SK-N-SH (cell line): ENCODE measurements at regions not wholly inside any gene's neighbourhood (a gene's known extent, or its start where the extent isn't known, plus 50 kb on each side); places are given as distances from the start of the nearest gene placed in this dataset.

ENCODE experiments used
- CTCF ChIA-PET: fragments of 300-600, 350-600 bp; formaldehyde crosslinking; extraction: SDS; loops from one replicate; lab custom pipeline; 2021; lab: Yijun Ruan, JAX
- POLR2A ChIA-PET: fragments of 350-600 bp; sonication (Branson Sonifier 250); formaldehyde crosslinking; extraction: SDS; loops from one replicate; lab custom pipeline; 2020; ENCODE audit warnings: antibody characterized with exemption, inconsistent platforms; lab: Yijun Ruan, JAX
- DNase-seq: peaks from one replicate; pipeline ENCODE4 v3.0.0; 2012
- H2AFZ ChIP-seq: fragments of 200-600 bp; sonication (generic); 2 replicates; pipeline ENCODE4 v1.8.1; 2016; ENCODE audit warnings: antibody characterized with exemption, mild to moderate bottlenecking, low read depth
- H3F3A ChIP-seq: fragments of 200-600 bp; sonication (generic); replicated peaks from 2 replicates; pipeline ENCODE3; 2016; ENCODE audit warnings: antibody characterized with exemption, mild to moderate bottlenecking; ENCODE audit not compliant: insufficient read depth
- H3K27ac ChIP-seq, 2 experiments: fragments of 200-500 bp in 1 of 2; fragments of 200-600 bp in 1 of 2; sonication (Bioruptor generic) in 1 of 2; sonication (generic), shearing (Covaris generic) in 1 of 2; 2 replicates each; pipeline versions ENCODE4 v1.5.1 to v1.6.1; 2014 to 2016; ENCODE audit warnings: low read depth in 2 of 2, inconsistent platforms in 1 of 2, low read length in 1 of 2, mild to moderate bottlenecking in 1 of 2, mixed read lengths in 1 of 2
- H3K27me3 ChIP-seq: fragments of 200-600 bp; sonication (generic), shearing (Covaris generic); 2 replicates; pipeline ENCODE4 v1.6.1; 2016; ENCODE audit warnings: mixed run types; ENCODE audit not compliant: insufficient read depth
- H3K36me3 ChIP-seq, 2 experiments: fragments of 200-500 bp in 1 of 2; fragments of 200-600 bp in 1 of 2; sonication (Bioruptor generic) in 1 of 2; sonication (generic) in 1 of 2; replicated peaks in 1 of 2; 2 replicates each; pipeline versions ENCODE3 to v1.5.1; 2014 to 2016; ENCODE audit warnings: low read length in 1 of 2, mild to moderate bottlenecking in 1 of 2; ENCODE audit not compliant: insufficient read depth in 2 of 2, control insufficient read depth in 1 of 2
- H3K4me1 ChIP-seq, 2 experiments: fragments of 200-500 bp in 1 of 2; fragments of 200-600 bp in 1 of 2; sonication (Bioruptor generic) in 1 of 2; sonication (generic), shearing (Covaris generic) in 1 of 2; 2 replicates each; pipeline versions ENCODE4 v1.5.1 to v1.6.1; 2014 to 2016; ENCODE audit warnings: low read depth in 1 of 2, low read length in 1 of 2, mixed run types in 1 of 2; ENCODE audit not compliant: insufficient read depth in 2 of 2, control insufficient read depth in 1 of 2
- H3K4me2 ChIP-seq: fragments of 200-600 bp; sonication (generic), shearing (Covaris generic); 2 replicates; pipeline ENCODE4 v1.6.1; 2017; ENCODE audit warnings: mixed run types
- H3K4me3 ChIP-seq, 2 experiments: fragments of 200-500 bp in 1 of 2; fragments of 200-600 bp in 1 of 2; sonication (Bioruptor generic) in 1 of 2; sonication (generic), shearing (Covaris generic) in 1 of 2; 2 replicates each; pipeline versions ENCODE4 v1.5.1 to v1.8.1; 2014 to 2016; ENCODE audit warnings: low read depth in 2 of 2, inconsistent platforms in 1 of 2, low read length in 1 of 2, mild to moderate bottlenecking in 1 of 2, mixed read lengths in 1 of 2, moderate library complexity in 1 of 2
- H3K79me2 ChIP-seq: fragments of 200-600 bp; sonication (generic); 2 replicates; pipeline ENCODE4 v1.8.1; 2017; ENCODE audit warnings: mild to moderate bottlenecking; ENCODE audit not compliant: insufficient read depth
- H3K9ac ChIP-seq: fragments of 200-600 bp; sonication (generic); 2 replicates; pipeline ENCODE4 v1.6.1; 2017; ENCODE audit warnings: mixed run types
- H3K9me2 ChIP-seq: fragments of 200-600 bp; sonication (generic); 2 replicates; pipeline ENCODE4 v1.6.1; 2017; ENCODE audit warnings: mixed run types
- H3K9me3 ChIP-seq: fragments of 200-600 bp; sonication (generic); 2 replicates; pipeline ENCODE4 v1.6.1; 2017; ENCODE audit warnings: mixed run types, mild to moderate bottlenecking, moderate library complexity
- H4K20me1 ChIP-seq: fragments of 200-600 bp; sonication (generic); 2 replicates; pipeline ENCODE4 v1.6.1; 2017; ENCODE audit warnings: mild to moderate bottlenecking, mixed run types; ENCODE audit not compliant: insufficient read depth
- FOXJ3 ChIP-seq: sonication (generic); formaldehyde crosslinking; IDR thresholded peaks from 2 replicates; pipeline ENCODE4 v1.5.1; 2020; ENCODE audit warnings: mild to moderate bottlenecking, missing genetic modification reagents
- GABPA ChIP-seq: IDR thresholded peaks from 2 replicates; pipeline ENCODE4 v1.4.0; 2012; ENCODE audit warnings: low read depth, mild to moderate bottlenecking
- GATA2 ChIP-seq: sonication (generic); formaldehyde crosslinking; IDR thresholded peaks from 2 replicates; pipeline ENCODE4 v1.5.0; 2020; ENCODE audit warnings: mild to moderate bottlenecking, missing genetic modification reagents
- MXI1 ChIP-seq: IDR thresholded peaks from 2 replicates; pipeline ENCODE4 v1.6.1; 2012; ENCODE audit warnings: mild to moderate bottlenecking, low read depth, low read length, improper control_type of control experiment
- NRF1 ChIP-seq: IDR thresholded peaks from 2 replicates; pipeline ENCODE4 v1.6.1; 2012; ENCODE audit warnings: low read depth, mild to moderate bottlenecking, low read length
- POLR2AphosphoS5 ChIP-seq: IDR thresholded peaks from 2 replicates; pipeline ENCODE4 v1.6.1; 2012; ENCODE audit warnings: low read depth, low read length
- RAD21 ChIP-seq: IDR thresholded peaks from 2 replicates; pipeline ENCODE4 v1.6.1; 2012; ENCODE audit warnings: mild to moderate bottlenecking, low read length
- RFX5 ChIP-seq: IDR thresholded peaks from 2 replicates; pipeline ENCODE4 v1.6.1; 2012; ENCODE audit warnings: mild to moderate bottlenecking, improper control_type of control experiment, low read length
- SIN3A ChIP-seq: IDR thresholded peaks from 2 replicates; pipeline ENCODE4 v1.6.1; 2012; ENCODE audit warnings: low read depth, mild to moderate bottlenecking, low read length, moderate library complexity, borderline replicate concordance
- TCF12 ChIP-seq: IDR thresholded peaks from 2 replicates; pipeline ENCODE4 v1.4.0; 2012
- TEAD4 ChIP-seq: IDR thresholded peaks from 2 replicates; pipeline ENCODE4 v1.4.0; 2012; ENCODE audit warnings: mild to moderate bottlenecking, borderline replicate concordance; ENCODE audit not compliant: insufficient read depth
- WGBS: methylation state at CpG from one replicate; pipeline ENCODE4 v1.1.6; 2017; ENCODE audit warnings: low lambda C conversion rate; 5-methylcytosine and 5-hydroxymethylcytosine counted together
- TF ChIP-seq, protein P1 (sequence below): IDR thresholded peaks from 2 replicates; pipeline ENCODE4; 2012
- TF ChIP-seq, protein P2 (sequence below): fragments of 200-600 bp; sonication (generic); IDR thresholded peaks from 2 replicates; pipeline ENCODE4 v1.6.1; 2017; ENCODE audit warnings: antibody characterized with exemption, mild to moderate bottlenecking, moderate library complexity

DNA sequence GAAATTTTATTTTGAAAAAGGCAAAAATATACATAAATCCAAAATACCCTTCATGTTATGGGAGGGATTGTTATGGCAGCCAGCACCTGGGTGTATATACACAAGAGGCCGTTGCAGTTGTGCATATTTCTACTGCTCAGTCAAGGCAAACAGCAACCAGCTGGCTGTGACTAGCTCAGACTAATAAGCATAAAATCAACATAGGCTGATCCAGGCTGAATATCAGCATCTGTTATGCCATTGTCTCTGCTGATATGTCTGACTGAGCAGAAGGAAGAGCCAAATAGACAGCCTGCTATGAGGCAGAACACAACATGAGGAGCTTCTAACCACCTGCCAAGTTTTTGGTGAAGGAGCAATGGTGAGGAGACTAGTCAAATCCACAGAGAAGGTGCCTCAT, 457.5 kb upstream of the ALCAM start:
- Histone ChIP-seq H3K27me3 (no peaks in the 10 kb centered on the region), H3K4me2 (peak overlapping the region; percentile 50; the same call in 1 of the 2 replicates), H2AFZ (peak overlapping the region; percentile 66; the same call in 1 of the 2 replicates), H3K4me3 (0 out of 4 replicates have a peak overlapping the region, but pooled peaks of 1 of the 2 experiments have one; percentile 5)
- peak; percentile 20 for DNase-seq
- CTCF ChIA-PET, result no interaction called here
- TF ChIP-seq GABPA, result no peak
- TF ChIP-seq TCF12, result peak; percentile 30; the same call in 1 of the 2 replicates
- TF ChIP-seq, protein P1, sequence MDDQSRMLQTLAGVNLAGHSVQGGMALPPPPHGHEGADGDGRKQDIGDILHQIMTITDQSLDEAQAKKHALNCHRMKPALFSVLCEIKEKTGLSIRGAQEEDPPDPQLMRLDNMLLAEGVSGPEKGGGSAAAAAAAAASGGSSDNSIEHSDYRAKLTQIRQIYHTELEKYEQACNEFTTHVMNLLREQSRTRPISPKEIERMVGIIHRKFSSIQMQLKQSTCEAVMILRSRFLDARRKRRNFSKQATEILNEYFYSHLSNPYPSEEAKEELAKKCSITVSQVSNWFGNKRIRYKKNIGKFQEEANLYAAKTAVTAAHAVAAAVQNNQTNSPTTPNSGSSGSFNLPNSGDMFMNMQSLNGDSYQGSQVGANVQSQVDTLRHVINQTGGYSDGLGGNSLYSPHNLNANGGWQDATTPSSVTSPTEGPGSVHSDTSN, result 0 out of 2 replicates have a peak, but pooled peaks have one; percentile 14
- TF ChIP-seq, all 33 proteins: peak for 2
- Histone ChIP-seq H3K27ac (peak overlapping the region in 1 of 2 experiments; percentile 81; a peak in 2 of 4 replicates), H3K9me2 (no peaks in the 10 kb centered on the region), H3F3A (peaks cover 23% of the 10 kb centered on the region), H3K9ac (peak overlapping the region; percentile 37; the same call in 1 of the 2 replicates), H3K36me3 (no peaks in the 10 kb centered on the region), H3K9me3 (no peaks in the 10 kb centered on the region; the same call in 1 of the 2 replicates), H3K4me1 (peaks cover 4 to 19% of the 10 kb centered on the region in 2 experiments; a peak in 3 of 4 replicates), H4K20me1 (no peaks in the 10 kb centered on the region), H3K79me2 (no peaks in the 10 kb centered on the region)
- POLR2A ChIA-PET, result no interaction called here
- WGBS, result 35% methylated on average over 1 of the region's 1 CpG

DNA sequence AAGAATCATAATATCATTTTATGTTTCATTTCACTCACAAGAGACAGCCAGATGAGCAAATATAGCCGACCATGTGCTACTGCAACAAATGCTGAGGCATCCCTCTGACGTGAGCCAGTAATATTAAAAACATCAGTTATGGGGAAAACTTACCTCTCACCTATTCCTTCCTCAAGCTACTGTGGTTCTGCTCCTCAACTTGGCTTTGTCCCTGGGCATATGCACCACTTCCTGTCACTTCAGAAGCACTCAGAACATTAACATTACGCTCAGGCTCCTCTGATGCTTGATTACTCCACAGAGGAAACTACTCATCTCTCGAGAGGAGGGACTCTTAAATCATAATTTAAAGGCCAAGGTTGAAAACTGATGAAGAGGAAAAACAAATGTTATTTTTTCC, 457.0 kb upstream of the ALCAM start:
- 87% methylated on average over 4 of the region's 4 CpGs for WGBS
- Histone ChIP-seq H2AFZ (peak overlapping the region; percentile 66; the same call in 1 of the 2 replicates), H3K4me3 (no peak overlapping the region), H3K4me2 (0 out of 2 replicates have a peak overlapping the region, but pooled peaks have one; percentile 50), H3K79me2 (no peaks in the 10 kb centered on the region), H3K36me3 (no peaks in the 10 kb centered on the region), H3F3A (peaks cover 23% of the 10 kb centered on the region), H3K9me2 (no peaks in the 10 kb centered on the region), H3K4me1 (peaks cover 4 to 19% of the 10 kb centered on the region in 2 experiments; a peak in 3 of 4 replicates), H3K9me3 (no peaks in the 10 kb centered on the region; the same call in 1 of the 2 replicates), H3K9ac (peak overlapping the region; percentile 37; the same call in 1 of the 2 replicates), H3K27me3 (no peaks in the 10 kb centered on the region), H4K20me1 (no peaks in the 10 kb centered on the region), H3K27ac (peak overlapping the region in 1 of 2 experiments; percentile 81; a peak in 2 of 4 replicates)
- TF ChIP-seq RFX5, result no peak
- no peak for TF ChIP-seq POLR2AphosphoS5
- no peak for TF ChIP-seq NRF1
- TF ChIP-seq SIN3A, result no peak
- TF ChIP-seq, protein P2, sequence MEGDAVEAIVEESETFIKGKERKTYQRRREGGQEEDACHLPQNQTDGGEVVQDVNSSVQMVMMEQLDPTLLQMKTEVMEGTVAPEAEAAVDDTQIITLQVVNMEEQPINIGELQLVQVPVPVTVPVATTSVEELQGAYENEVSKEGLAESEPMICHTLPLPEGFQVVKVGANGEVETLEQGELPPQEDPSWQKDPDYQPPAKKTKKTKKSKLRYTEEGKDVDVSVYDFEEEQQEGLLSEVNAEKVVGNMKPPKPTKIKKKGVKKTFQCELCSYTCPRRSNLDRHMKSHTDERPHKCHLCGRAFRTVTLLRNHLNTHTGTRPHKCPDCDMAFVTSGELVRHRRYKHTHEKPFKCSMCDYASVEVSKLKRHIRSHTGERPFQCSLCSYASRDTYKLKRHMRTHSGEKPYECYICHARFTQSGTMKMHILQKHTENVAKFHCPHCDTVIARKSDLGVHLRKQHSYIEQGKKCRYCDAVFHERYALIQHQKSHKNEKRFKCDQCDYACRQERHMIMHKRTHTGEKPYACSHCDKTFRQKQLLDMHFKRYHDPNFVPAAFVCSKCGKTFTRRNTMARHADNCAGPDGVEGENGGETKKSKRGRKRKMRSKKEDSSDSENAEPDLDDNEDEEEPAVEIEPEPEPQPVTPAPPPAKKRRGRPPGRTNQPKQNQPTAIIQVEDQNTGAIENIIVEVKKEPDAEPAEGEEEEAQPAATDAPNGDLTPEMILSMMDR, result no peak
- TF ChIP-seq GABPA, result no peak
- TF ChIP-seq MXI1, result no peak
- TF ChIP-seq FOXJ3 (CRISPR knock-in tag), result no peak
- no peak for TF ChIP-seq TCF12
- no peak for TF ChIP-seq RAD21
- no peak for TF ChIP-seq TEAD4
- TF ChIP-seq GATA2 (CRISPR knock-in tag), result no peak
- ChIA-PET POLR2A (no interaction called here), CTCF (no interaction called here)
- DNase-seq, result no peak
